PC-3 (cell line): ENCODE measurements at regions not wholly inside any gene's neighbourhood (a gene's known extent, or its start where the extent isn't known, plus 50 kb on each side); places are given as distances from the start of the nearest gene placed in this dataset.

Experiments
- CTCF ChIP-seq: fragments of 300-600 bp; sonication (generic); conservative IDR thresholded peaks from 2 replicates; pipeline ENCODE4 v1.5.1; 2017; ENCODE audit warnings: antibody characterized with exemption, low read depth, mild to moderate bottlenecking, low read length
- EZH2 ChIP-seq: fragments of 300-600 bp; sonication (generic); IDR thresholded peaks from one replicate; pipeline ENCODE4 v1.6.1; 2017; ENCODE audit warnings: antibody characterized with exemption, mild to moderate bottlenecking, low read length; ENCODE audit not compliant: unreplicated experiment
- EZH2phosphoT487 ChIP-seq: fragments of 300-600 bp; sonication (generic); IDR thresholded peaks from 2 replicates; pipeline ENCODE4 v1.6.1; 2018; ENCODE audit warnings: mild to moderate bottlenecking, antibody characterized with exemption, low read length, borderline replicate concordance

- TF ChIP-seq CTCF, result no peak
- TF ChIP-seq EZH2phosphoT487, result no peak
- TF ChIP-seq EZH2, result no peak
These were observed 202.8 kb upstream of the PRNP start for GRCh38 chr20:4483486-4483885.
